Parathyroid adenoma (tissue), 2 donors: ENCODE measurements at regions not wholly inside any gene's neighbourhood (a gene's known extent, or its start where the extent isn't known, plus 50 kb on each side); places are given as distances from the start of the nearest gene placed in this dataset.

ENCODE experiments used
- H2AFZ ChIP-seq: fragments of 300-600 bp; sonication (generic); one replicate; pipeline ENCODE4 v1.7.0; 2017; ENCODE audit warnings: antibody characterized with exemption, mild to moderate bottlenecking
- H3K27ac ChIP-seq: fragments of 300-600 bp; sonication (generic); one replicate; pipeline ENCODE4 v1.7.0; 2017
- H3K27me3 ChIP-seq: fragments of 300-600 bp; sonication (generic); one replicate; pipeline ENCODE4 v1.7.0; 2017; ENCODE audit warnings: low read length; ENCODE audit not compliant: control insufficient read depth, insufficient read depth
- H3K36me3 ChIP-seq: fragments of 300-600 bp; sonication (generic); one replicate; pipeline ENCODE4 v1.7.0; 2017; ENCODE audit warnings: low read length; ENCODE audit not compliant: control insufficient read depth, insufficient read depth
- H3K4me1 ChIP-seq: fragments of 300-600 bp; sonication (generic); one replicate; pipeline ENCODE4 v1.7.0; 2017; ENCODE audit warnings: control low read depth
- H3K4me2 ChIP-seq: fragments of 300-600 bp; sonication (generic); one replicate; pipeline ENCODE4 v1.7.0; 2017; ENCODE audit warnings: low read length
- H3K4me3 ChIP-seq: fragments of 300-600 bp; sonication (generic); one replicate; pipeline ENCODE4 v1.7.0; 2017; ENCODE audit warnings: low read depth, low read length
- H3K79me2 ChIP-seq: fragments of 300-600 bp; sonication (generic); one replicate; pipeline ENCODE4 v1.7.0; 2017; ENCODE audit warnings: control low read depth
- H3K9ac ChIP-seq: fragments of 300-600 bp; sonication (generic); one replicate; pipeline ENCODE4 v1.7.0; 2017; ENCODE audit warnings: mild to moderate bottlenecking
- H3K9me3 ChIP-seq: fragments of 300-600 bp; sonication (generic); one replicate; pipeline ENCODE4 v1.7.0; 2017; ENCODE audit warnings: low read length; ENCODE audit not compliant: control insufficient read depth
- CTCF ChIP-seq: fragments of 300-600 bp; sonication (generic); IDR thresholded peaks from one replicate; pipeline ENCODE4 v1.7.0; 2017; ENCODE audit warnings: antibody characterized with exemption, mild to moderate bottlenecking
- donor health status: primary hyperparathyroidism.

- no peaks in the 10 kb centered on the region for H3K79me2 ChIP-seq
- H3K4me3 ChIP-seq, result no peak overlapping the region
- peak overlapping the region; percentile 70 for H3K27ac ChIP-seq
- H3K27me3 ChIP-seq, result no peaks in the 10 kb centered on the region
- TF ChIP-seq CTCF, result no peak
- H3K9me3 ChIP-seq, result no peaks in the 10 kb centered on the region
- no peak overlapping the region for H3K4me2 ChIP-seq
- H3K36me3 ChIP-seq, result no peaks in the 10 kb centered on the region
- H2AFZ ChIP-seq, result peak overlapping the region; percentile 36
- H3K4me1 ChIP-seq, result peaks cover 8% of the 10 kb centered on the region
- H3K9ac ChIP-seq, result no peak overlapping the region
These were observed 496.7 kb downstream of the SPRY1 start for GRCh38 chr4:123893011-123893981.

GRCh38 chr4:123896446-123897071 lies 500.0 kb downstream of the SPRY1 start:
- Histone ChIP-seq H3K79me2 (no peaks in the 10 kb centered on the region), H3K27ac (no peak overlapping the region), H3K9me3 (no peaks in the 10 kb centered on the region), H3K9ac (no peak overlapping the region), H3K27me3 (no peaks in the 10 kb centered on the region), H2AFZ (peak overlapping the region; percentile 25), H3K4me1 (peaks cover 5% of the 10 kb centered on the region), H3K4me2 (no peak overlapping the region), H3K36me3 (no peaks in the 10 kb centered on the region), H3K4me3 (no peak overlapping the region)
- no peak for TF ChIP-seq CTCF

- no peak for TF ChIP-seq CTCF
- H3K27ac ChIP-seq, result no peak overlapping the region
- H3K9ac ChIP-seq, result no peak overlapping the region
- no peaks in the 10 kb centered on the region for H3K27me3 ChIP-seq
- H3K4me1 ChIP-seq, result no peaks in the 10 kb centered on the region
- H2AFZ ChIP-seq, result no peak overlapping the region
- H3K79me2 ChIP-seq, result no peaks in the 10 kb centered on the region
- no peaks in the 10 kb centered on the region for H3K36me3 ChIP-seq
- no peaks in the 10 kb centered on the region for H3K9me3 ChIP-seq
- H3K4me2 ChIP-seq, result no peak overlapping the region
- H3K4me3 ChIP-seq, result no peak overlapping the region
These were observed 502.5 kb downstream of the SPRY1 start for GRCh38 chr4:123898946-123899666.

- no peak overlapping the region for H3K4me3 ChIP-seq
- H3K9ac ChIP-seq, result no peak overlapping the region
- no peaks in the 10 kb centered on the region for H3K79me2 ChIP-seq
- no peak overlapping the region for H3K4me2 ChIP-seq
- no peak overlapping the region for H2AFZ ChIP-seq
- H3K4me1 ChIP-seq, result no peaks in the 10 kb centered on the region
- H3K36me3 ChIP-seq, result no peaks in the 10 kb centered on the region
- no peak for TF ChIP-seq CTCF
- H3K9me3 ChIP-seq, result no peaks in the 10 kb centered on the region
- no peak overlapping the region for H3K27ac ChIP-seq
- no peaks in the 10 kb centered on the region for H3K27me3 ChIP-seq
These were observed 508.3 kb downstream of the SPRY1 start for GRCh38 chr4:123904882-123905281.
